Stimulated activated CD4-positive, alpha-beta T cell treated with anti-CD3 and anti-CD28 coated beads, Interleukin-1b, Interleukin-23, amount 100 ng/mL, for 1 hour (primary cell): ENCODE measurements at regions not wholly inside any gene's neighbourhood (a gene's known extent, or its start where the extent isn't known, plus 50 kb on each side); places are given as distances from the start of the nearest gene placed in this dataset.

ENCODE experiments used
- DNase-seq, 2 donors: peaks; one replicate each; pipeline ENCODE4 v3.0.0-alpha.2; 2020; ENCODE audit warnings: low read depth in 2 of 2

DNA sequence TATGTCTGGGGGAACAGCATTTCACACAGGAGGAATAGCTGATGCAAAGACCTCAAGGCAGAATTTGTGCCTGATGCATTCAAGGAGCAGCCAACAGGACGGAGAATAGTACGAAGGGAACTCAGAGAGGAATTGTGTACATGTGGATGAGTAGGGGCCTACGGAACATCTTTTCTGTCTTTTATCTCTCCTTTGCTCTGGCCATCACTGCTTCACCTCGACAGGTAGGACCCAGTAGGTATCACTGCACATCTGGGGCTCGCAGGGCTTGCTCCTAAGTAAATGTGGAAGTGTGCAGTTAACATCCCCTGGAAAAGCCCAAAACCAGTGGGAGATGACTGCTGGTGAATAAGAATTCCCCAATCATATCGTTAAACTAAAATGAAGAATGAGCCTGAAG lies 56.4 kb upstream of the POU1F1 start:
- DNase-seq = no peak

DNA sequence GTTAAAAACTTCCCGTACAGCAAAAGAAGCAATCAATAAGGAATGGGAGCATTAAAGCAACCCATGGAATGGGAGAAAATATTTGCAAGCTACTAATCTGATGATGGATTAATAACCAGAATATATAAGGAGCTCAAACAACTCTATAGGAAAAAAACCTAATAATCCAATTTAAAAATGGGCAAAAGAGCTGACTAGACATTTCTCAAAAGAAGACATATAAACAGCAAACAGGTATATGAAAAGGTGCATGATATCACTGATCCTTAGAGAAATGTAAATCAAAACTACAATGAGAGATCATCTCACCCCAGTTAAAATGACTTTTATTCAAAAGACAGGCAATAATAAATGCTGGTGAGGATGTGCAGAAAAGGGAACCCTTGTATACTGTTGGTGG lies 52.7 kb upstream of the POU1F1 start:
- DNase-seq = no peak
